ENCODE measurements at regions not wholly inside any gene's neighbourhood (a gene's known extent, or its start where the extent isn't known, plus 50 kb on each side); places are given as distances from the start of the nearest gene placed in this dataset.

DNA sequence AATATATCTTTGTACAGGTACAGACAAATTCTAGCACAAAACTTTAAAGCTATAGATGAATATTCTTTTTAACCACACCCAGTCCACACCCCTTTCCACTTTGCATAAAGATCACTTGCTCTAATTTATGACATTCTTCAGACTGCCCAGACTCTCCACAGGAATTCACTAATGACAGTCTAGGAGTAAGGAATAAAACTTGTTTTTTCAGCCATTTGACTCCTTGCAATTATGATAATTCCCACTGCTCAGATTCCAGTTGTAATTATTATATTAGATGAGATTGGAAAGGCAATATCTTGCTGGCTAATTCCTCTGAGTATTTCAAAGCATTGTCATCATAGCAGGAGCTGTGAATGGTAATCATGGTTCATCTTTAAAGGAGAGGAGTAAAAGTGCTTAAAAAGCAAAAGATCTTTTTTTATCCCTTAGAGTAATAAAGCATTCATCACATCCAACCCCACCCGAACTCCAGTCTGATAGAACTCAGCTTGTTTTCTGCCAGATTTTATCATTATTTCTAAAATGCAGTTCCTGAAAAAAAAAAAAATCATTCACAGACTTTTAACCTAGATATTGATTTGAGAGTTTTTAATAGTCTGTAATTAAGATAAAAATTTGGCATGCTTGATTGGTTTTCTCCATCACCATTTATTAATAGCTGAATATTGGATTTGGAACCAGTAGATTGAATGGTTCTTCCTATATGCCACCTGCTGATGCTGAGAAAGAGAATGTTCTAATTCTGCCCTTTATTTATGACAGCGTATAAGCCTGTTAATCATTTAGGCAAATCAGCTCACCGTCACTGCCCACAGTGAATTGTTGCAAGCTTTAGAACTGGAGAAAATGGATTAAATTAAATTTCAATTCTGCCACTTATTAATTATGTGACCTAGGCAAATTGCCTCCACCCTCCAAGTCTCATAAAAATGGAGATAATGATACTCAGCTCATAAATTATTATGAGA is 93.9 kb upstream of the RASSF8 start:
- DNase-seq, result no peak
- no peak overlapping the region for H3K4me3 ChIP-seq (ENCODE audit: low read depth, low read length)
- H3K4me1 ChIP-seq, result peaks cover 3% of the 10 kb centered on the region; the same call in 1 of the 2 replicates
- no peaks in the 10 kb centered on the region for H3K9me3 ChIP-seq
- TF ChIP-seq, protein P1, sequence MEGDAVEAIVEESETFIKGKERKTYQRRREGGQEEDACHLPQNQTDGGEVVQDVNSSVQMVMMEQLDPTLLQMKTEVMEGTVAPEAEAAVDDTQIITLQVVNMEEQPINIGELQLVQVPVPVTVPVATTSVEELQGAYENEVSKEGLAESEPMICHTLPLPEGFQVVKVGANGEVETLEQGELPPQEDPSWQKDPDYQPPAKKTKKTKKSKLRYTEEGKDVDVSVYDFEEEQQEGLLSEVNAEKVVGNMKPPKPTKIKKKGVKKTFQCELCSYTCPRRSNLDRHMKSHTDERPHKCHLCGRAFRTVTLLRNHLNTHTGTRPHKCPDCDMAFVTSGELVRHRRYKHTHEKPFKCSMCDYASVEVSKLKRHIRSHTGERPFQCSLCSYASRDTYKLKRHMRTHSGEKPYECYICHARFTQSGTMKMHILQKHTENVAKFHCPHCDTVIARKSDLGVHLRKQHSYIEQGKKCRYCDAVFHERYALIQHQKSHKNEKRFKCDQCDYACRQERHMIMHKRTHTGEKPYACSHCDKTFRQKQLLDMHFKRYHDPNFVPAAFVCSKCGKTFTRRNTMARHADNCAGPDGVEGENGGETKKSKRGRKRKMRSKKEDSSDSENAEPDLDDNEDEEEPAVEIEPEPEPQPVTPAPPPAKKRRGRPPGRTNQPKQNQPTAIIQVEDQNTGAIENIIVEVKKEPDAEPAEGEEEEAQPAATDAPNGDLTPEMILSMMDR (IDR thresholded peaks at IDR 0.05; ENCODE audit: low read depth, low read length), result no peak
- H3K36me3 ChIP-seq, result no peaks in the 10 kb centered on the region
- H3K27me3 ChIP-seq, result no peaks in the 10 kb centered on the region

DNA sequence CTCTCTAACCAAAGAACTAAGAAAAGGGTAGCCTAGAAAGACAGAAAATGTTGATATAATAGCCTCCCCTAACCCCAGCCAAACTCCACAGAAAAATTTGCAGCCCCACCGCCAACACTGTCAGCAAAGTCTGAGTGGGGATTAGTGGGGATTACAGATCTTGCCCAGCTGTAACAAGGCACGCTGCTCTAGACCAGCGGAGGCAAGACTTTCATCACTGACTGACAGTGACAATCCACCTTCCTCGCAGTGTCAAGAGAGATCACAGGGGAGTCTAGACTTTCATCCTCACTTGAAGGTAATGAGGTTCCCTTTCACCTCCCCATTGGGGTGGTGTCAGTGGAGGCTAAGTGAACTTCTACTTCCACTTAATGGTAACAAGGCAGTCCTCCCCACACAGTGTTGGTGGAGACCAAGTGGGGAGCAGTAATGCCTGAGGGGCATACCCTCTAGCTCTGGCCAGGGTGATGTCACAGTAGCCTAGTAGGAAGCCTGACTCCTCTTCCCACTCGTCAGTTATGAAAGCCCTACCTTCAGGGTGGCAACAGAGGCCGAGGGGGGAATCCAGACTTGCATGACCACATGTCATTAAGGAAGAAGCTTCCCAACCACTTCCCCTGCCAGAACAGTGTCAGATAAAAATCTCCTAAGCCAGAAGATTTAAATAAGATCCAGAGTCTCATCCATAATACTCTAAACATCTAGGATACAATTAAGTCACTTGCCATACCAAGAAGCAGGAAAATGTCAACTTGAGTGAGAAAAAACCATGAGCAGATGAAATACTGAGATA is 91.7 kb upstream of the RASSF8 start:
- Histone ChIP-seq H3K9me3 (no peaks in the 10 kb centered on the region), H3K27me3 (no peaks in the 10 kb centered on the region), H3K4me3 (ENCODE audit: low read depth, low read length) (no peak overlapping the region), H3K36me3 (no peaks in the 10 kb centered on the region), H3K4me1 (peaks cover 3% of the 10 kb centered on the region; the same call in 1 of the 2 replicates)
- DNase-seq, result no peak
- TF ChIP-seq, protein P1 (IDR thresholded peaks at IDR 0.05; ENCODE audit: low read depth, low read length), result no peak

DNA sequence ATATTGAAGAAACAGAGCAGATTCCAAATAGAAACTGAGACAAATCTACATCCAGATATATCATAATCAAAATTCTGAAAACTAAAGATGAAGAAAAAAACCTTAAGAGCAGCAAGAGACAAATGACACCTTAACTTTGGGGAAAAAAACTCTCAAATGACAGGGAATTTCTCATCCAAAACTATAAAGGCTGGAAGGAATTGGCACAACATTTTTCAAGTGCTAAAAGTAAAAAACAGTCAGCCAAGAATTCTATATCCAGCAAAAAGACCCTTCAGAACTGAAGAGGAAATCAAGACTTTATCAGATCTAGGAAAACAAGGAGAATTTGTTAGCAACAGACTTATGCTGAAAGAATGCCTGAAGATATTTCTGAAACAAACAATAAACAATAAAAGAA is 90.3 kb upstream of the RASSF8 start:
- no peak overlapping the region for H3K4me3 ChIP-seq (ENCODE audit: low read depth, low read length)
- H3K9me3 ChIP-seq, result no peaks in the 10 kb centered on the region
- TF ChIP-seq, protein P1 (IDR thresholded peaks at IDR 0.05; ENCODE audit: low read depth, low read length), result no peak
- peaks cover 3% of the 10 kb centered on the region; the same call in 1 of the 2 replicates for H3K4me1 ChIP-seq
- no peaks in the 10 kb centered on the region for H3K36me3 ChIP-seq
- no peak for DNase-seq
- no peaks in the 10 kb centered on the region for H3K27me3 ChIP-seq

DNA sequence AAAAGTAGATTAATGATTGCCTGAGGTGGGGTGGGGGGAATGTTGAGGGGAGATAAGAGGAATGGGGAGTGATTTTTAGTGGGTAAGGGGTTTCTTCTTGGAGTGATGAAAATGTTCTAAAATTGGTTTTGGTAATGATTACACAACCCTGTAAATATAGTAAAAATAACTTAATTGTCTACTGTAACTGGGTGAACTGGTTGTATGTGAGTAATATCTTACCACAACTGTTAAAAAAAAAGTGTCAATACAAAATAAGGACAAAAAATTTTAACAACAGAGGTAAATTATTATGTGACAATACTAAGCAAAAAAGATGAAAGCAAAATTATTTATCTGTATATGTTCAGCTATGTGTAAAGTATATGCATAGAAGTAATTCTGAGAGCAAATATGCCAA is 86.3 kb upstream of the RASSF8 start:
- H3K4me1 ChIP-seq, result no peaks in the 10 kb centered on the region
- no peaks in the 10 kb centered on the region for H3K36me3 ChIP-seq

DNA sequence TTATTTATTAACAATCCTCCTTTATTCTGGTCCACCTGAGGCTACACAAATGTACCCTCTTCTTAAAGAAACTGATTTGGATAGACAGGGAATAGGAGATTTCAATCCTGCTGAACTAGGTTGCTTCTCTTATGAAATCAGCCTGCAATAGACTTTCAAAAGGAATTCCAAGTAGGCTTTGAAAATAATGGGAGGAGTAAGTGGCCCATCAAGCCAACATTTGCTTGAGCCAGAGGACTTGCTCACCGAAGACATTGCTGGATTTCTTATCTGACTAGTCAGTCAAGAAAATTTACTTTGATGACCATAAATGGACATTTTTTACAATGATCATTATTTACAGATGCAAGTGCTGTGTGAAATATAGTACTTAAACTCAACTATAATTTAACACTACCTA is 82.8 kb upstream of the RASSF8 start:
- Histone ChIP-seq H3K4me3 (ENCODE audit: low read depth, low read length) (no peak overlapping the region), H3K9me3 (no peaks in the 10 kb centered on the region), H3K4me1 (no peaks in the 10 kb centered on the region), H3K27me3 (no peaks in the 10 kb centered on the region), H3K36me3 (no peaks in the 10 kb centered on the region)
- DNase-seq, result no peak
- TF ChIP-seq, protein P1 (IDR thresholded peaks at IDR 0.05; ENCODE audit: low read depth, low read length), result no peak

More for the DNA sequence above, 86.3 kb upstream of the RASSF8 start:
- Histone ChIP-seq H3K27me3 (no peaks in the 10 kb centered on the region), H3K9me3 (no peaks in the 10 kb centered on the region), H3K4me3 (ENCODE audit: low read depth, low read length) (no peak overlapping the region)
- TF ChIP-seq, protein P1 (IDR thresholded peaks at IDR 0.05; ENCODE audit: low read depth, low read length), result no peak
- no peak for DNase-seq
